HUES48 (cell line): ENCODE measurements at regions not wholly inside any gene's neighbourhood (a gene's known extent, or its start where the extent isn't known, plus 50 kb on each side); places are given as distances from the start of the nearest gene placed in this dataset.
A peak's percentile ranks its signal among the peaks of the same experiment; 100 is the strongest.

Experiments
- H3K27ac ChIP-seq: one replicate; pipeline ENCODE4 v1.7.0; 2013; ENCODE audit warnings: low read depth, low read length, inconsistent platforms
- H3K27me3 ChIP-seq: 2 replicates; pipeline ENCODE4 v1.6.1; 2013; ENCODE audit warnings: mild to moderate bottlenecking, low read length; ENCODE audit not compliant: control insufficient read depth, insufficient read depth
- H3K36me3 ChIP-seq: 2 replicates; pipeline ENCODE4 v1.6.1; 2013; ENCODE audit warnings: low read length; ENCODE audit not compliant: control insufficient read depth, insufficient read depth
- H3K4me1 ChIP-seq: 2 replicates; pipeline ENCODE4 v1.6.1; 2013; ENCODE audit warnings: mild to moderate bottlenecking, low read length; ENCODE audit not compliant: control insufficient read depth, insufficient read depth
- H3K4me3 ChIP-seq: 2 replicates; pipeline ENCODE4 v1.5.1; 2013; ENCODE audit warnings: mild to moderate bottlenecking, low read depth, low read length
- H3K9ac ChIP-seq: 2 replicates; pipeline ENCODE4 v1.6.1; 2013; ENCODE audit warnings: mild to moderate bottlenecking, low read depth, low read length, moderate library complexity
- H3K9me3 ChIP-seq: 2 replicates; pipeline ENCODE4 v1.6.1; 2013; ENCODE audit warnings: low read length; ENCODE audit not compliant: control insufficient read depth, insufficient read depth

DNA sequence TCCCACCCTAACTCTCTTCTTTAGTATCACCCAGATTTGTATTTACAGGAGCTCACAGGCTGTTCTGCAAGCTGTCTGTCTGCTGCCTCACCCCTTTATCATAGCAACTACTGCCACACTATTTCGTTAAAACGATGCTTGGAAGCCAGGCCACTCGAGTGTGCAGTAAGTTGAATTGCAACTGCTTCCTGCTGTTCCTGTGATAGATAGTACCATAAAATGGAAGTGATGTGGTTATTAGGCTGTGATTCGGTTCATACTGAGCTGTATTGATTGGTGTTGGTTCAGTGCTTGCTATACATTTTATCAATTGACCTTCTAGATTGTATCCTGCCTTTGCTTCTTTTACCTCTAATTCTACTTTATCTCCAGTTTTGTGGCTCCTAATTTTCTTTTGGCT lies 325.4 kb downstream of the RNF144B start:
- no peak overlapping the region for H3K9ac ChIP-seq
- no peaks in the 10 kb centered on the region for H3K4me1 ChIP-seq
- no peak overlapping the region for H3K4me3 ChIP-seq
- no peaks in the 10 kb centered on the region for H3K36me3 ChIP-seq
- no peaks in the 10 kb centered on the region for H3K9me3 ChIP-seq
- no peaks in the 10 kb centered on the region for H3K27me3 ChIP-seq
- H3K27ac ChIP-seq, result no peak overlapping the region

DNA sequence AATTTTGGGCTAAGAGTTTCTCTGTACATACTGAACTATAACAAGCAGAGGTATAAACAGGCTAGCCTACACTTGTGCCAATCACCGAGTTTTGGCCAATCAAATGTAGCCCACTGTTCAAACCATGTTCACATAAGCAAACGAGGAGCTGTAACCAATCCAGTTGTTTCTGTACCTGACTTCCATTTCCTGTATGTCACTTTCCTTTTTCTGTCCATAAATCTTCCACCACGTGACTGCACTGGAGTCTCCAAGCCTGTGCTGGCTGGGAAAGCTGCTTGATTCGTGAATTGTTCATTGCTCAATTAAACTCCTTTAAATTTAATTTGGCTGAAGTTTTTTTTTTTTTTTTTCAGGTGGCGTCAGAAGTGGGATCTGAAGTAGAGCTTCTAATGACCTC lies 332.9 kb downstream of the RNF144B start:
- Histone ChIP-seq H3K4me1 (peaks cover 5% of the 10 kb centered on the region; the same call in 1 of the 2 replicates), H3K27ac (no peak overlapping the region)

DNA sequence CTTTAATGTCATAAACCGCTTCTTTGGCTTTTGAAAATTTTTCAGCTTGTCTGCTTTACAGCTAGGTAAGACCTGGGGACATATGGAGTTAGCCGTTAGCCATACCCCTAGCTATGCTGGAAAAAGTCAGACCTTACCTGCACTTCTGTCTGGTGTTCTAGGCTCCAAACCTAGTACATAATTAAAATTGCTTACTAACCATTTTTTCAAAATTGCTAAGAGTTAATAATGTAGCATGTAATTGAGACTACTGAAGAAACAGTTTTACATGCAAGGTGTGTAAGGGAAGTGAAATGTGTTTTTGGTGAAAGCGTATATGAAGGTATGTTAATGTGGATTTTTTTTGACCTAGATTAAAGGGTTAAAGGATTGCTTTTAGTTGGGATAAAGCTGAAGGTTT lies 336.9 kb downstream of the RNF144B start:
- Histone ChIP-seq H3K4me1 (peaks cover 5% of the 10 kb centered on the region; the same call in 1 of the 2 replicates), H3K4me3 (no peak overlapping the region), H3K27me3 (no peaks in the 10 kb centered on the region), H3K36me3 (no peaks in the 10 kb centered on the region), H3K9me3 (peaks cover 4% of the 10 kb centered on the region), H3K27ac (no peak overlapping the region), H3K9ac (no peak overlapping the region)

More for the DNA sequence above, 332.9 kb downstream of the RNF144B start:
- Histone ChIP-seq H3K9me3 (peaks cover 4% of the 10 kb centered on the region), H3K4me3 (no peak overlapping the region), H3K9ac (no peak overlapping the region), H3K27me3 (no peaks in the 10 kb centered on the region), H3K36me3 (no peaks in the 10 kb centered on the region)

DNA sequence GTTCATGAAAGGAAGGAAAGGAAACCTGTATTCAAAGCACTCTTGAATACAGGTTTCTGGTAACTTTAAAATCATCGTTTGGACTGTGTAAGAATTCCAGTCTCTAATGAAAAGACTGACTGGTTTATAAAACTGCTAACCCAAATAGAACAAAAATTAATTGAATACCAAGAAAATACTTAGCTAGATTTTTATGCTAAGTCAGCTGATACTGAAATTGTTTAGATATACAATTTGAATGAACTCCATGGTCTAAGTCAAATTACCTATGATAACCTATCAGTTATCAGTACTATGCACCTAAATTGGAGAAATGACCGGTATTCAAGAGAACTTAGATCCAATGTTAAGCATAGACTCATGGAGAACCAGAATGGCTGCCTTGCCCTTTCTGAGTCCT lies 338.3 kb downstream of the RNF144B start:
- H3K4me3 ChIP-seq, result no peak overlapping the region
- peaks cover 4% of the 10 kb centered on the region for H3K9me3 ChIP-seq
- H3K9ac ChIP-seq, result no peak overlapping the region
- no peaks in the 10 kb centered on the region for H3K27me3 ChIP-seq
- no peaks in the 10 kb centered on the region for H3K36me3 ChIP-seq
- H3K4me1 ChIP-seq, result no peaks in the 10 kb centered on the region
- no peak overlapping the region for H3K27ac ChIP-seq

DNA sequence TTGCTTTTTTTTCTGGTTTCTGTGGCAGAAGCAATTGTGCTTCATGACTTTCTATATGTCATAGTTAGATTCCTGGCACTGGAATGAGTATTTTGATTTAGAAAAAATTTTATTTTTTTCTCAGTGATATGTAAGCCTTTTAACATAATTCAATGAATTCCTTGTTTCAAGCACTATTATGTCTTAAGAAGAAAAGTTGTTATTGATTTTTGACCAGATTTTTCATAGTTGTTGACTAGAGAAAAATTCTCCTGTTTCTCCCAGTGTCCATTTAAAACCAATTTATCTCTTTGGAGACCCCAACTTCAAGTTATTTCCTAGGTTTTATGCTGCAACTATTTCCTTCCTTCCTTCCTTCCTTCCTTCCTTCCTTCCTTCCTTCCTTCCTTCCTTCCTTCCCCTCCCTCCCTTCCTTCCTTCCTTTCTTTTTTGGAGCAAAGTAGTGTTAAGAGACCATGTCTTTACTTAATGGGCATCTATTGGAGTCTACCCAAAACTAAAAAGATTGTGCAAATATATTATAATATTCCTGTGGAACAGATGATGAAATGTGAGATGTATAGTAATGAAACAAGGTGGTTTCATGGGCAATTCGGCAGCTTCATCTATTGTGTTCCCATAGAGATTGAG lies 346.9 kb downstream of the RNF144B start:
- Histone ChIP-seq H3K27ac (no peak overlapping the region), H3K4me3 (no peak overlapping the region), H3K4me1 (no peaks in the 10 kb centered on the region), H3K27me3 (no peaks in the 10 kb centered on the region), H3K9ac (no peak overlapping the region), H3K36me3 (no peaks in the 10 kb centered on the region), H3K9me3 (no peaks in the 10 kb centered on the region)

DNA sequence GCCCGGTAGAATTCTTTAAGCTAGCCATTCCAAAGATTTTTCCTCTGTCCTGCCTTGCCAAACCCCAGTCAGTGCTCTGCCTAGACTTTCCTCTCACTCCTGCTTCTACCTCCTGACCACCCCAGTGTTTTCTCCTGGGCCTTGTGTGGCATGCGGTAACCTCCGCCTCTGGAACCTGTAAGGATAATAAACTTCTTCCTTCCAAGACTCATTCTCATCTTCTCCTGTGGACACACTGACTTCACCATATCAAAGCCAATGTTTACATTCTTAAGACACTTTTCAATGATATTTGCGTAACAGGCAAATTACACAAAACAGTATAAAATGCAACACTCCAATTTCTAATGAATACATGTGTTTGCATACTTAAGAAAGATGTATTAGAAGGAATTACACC lies 354.6 kb downstream of the RNF144B start:
- Histone ChIP-seq H3K27me3 (no peaks in the 10 kb centered on the region), H3K9ac (no peak overlapping the region), H3K27ac (no peak overlapping the region), H3K4me1 (no peaks in the 10 kb centered on the region), H3K4me3 (no peak overlapping the region), H3K36me3 (no peaks in the 10 kb centered on the region), H3K9me3 (no peaks in the 10 kb centered on the region)

DNA sequence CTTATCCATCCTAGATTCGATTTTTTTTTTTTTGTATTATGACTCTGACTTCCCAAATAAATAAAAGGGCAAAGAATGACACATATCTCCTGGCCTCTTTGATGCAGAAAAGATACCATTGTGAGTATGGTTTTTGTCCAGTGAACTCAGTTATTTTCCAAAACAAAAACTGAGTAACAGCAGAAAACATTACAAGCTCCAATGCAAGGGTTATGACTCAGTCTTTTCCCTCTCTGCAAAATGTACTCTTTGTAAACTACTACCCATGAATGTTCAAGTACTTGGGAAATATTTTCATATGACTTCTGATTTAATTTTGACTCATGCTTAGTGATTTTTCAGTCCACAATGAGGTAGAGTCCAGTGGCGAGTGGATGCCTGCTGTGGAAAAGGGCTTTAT lies 355.3 kb downstream of the RNF144B start:
- H3K9me3 ChIP-seq, result no peaks in the 10 kb centered on the region
- no peak overlapping the region for H3K4me3 ChIP-seq
- no peak overlapping the region for H3K9ac ChIP-seq
- no peaks in the 10 kb centered on the region for H3K4me1 ChIP-seq
- no peaks in the 10 kb centered on the region for H3K27me3 ChIP-seq
- H3K36me3 ChIP-seq, result no peaks in the 10 kb centered on the region
- no peak overlapping the region for H3K27ac ChIP-seq

DNA sequence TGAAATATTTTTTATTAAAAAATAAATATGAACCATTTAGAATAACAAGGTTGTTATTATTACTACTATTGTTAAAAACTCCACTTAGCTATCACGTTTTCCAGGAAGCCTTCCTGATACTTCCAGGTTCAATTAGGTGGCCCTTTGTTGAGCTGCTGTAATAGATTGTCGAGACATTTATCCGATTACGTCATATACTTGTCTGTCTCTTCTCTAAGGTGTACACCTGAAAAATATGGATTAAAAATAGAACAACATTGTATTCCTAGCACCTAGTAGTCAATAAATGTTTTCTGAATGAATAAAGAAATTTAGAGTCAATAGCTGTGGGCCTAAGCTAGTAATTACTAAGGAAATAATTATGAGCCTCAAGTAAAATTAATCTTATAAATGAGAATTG lies 359.6 kb downstream of the RNF144B start:
- Histone ChIP-seq H3K4me1 (peaks cover 13% of the 10 kb centered on the region), H3K9me3 (no peaks in the 10 kb centered on the region), H3K4me3 (no peak overlapping the region), H3K9ac (no peak overlapping the region), H3K27ac (no peak overlapping the region), H3K36me3 (no peaks in the 10 kb centered on the region), H3K27me3 (no peaks in the 10 kb centered on the region)

DNA sequence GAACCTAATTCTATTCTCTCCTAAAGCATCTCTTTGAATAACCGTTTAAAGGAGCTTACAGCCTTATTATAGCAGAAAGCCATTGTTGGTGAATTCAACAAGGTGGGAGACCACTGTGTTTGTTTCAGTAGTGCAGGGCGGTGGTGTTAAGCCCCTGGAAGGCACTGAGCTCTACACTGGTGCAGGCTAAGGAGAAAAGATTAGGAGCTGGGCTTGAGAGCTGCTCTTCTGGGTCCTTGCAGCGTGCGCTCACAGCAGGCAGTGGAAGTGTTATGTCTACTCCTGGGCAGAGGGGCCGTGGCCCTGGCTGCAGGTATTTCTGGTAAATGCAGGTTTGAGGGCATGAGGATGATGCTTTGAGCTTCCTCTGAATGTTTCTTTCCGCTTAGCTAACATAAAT lies 361.2 kb downstream of the RNF144B start:
- H3K4me3 ChIP-seq, result no peak overlapping the region
- H3K27me3 ChIP-seq, result no peaks in the 10 kb centered on the region
- no peak overlapping the region for H3K27ac ChIP-seq
- no peaks in the 10 kb centered on the region for H3K36me3 ChIP-seq
- H3K9me3 ChIP-seq, result no peaks in the 10 kb centered on the region
- H3K9ac ChIP-seq, result no peak overlapping the region
- peaks cover 29% of the 10 kb centered on the region for H3K4me1 ChIP-seq

DNA sequence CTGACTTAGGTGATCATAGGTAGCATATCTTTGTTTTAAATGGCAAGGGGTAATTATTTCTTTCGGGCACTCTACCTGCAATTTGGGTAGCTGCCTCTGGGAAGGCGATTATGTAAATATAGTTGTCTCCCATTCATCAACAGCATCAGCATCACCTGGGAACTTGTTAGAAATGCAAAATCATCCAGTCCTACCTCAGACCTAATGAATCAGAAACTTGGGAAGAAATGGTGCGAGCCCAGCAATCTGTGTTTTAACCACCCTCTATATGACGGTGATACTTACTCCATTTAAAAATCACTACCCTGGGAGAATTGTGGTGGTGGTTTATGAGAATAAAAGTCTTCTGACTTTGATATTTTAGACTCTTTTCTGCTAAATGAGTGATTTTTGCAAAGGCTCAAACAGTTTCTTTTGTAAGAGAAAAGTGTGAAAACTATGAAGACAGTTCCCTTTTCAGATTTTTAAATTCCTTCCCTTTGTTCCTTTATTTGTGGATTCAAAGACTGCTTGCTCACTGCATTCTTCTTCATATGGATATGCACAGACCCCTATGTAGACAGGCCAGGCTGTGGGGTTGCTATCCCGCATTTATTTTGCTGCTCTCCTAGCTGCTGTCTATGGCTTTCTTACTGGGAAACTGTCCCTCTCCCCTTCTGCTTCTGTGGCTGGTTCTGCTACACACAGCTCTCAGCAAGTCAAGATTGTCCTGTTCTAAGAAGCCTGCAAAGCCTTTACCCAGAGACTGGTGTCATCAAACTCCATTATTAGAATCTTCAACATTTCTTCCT lies 365.3 kb downstream of the RNF144B start:
- Histone ChIP-seq H3K36me3 (no peaks in the 10 kb centered on the region), H3K27ac (peak overlapping the region; percentile 86), H3K9ac (peak overlapping the region; percentile 21; the same call in 1 of the 2 replicates), H3K27me3 (no peaks in the 10 kb centered on the region), H3K9me3 (no peaks in the 10 kb centered on the region), H3K4me3 (peak overlapping the region; percentile 30; the same call in 1 of the 2 replicates), H3K4me1 (peaks cover 36% of the 10 kb centered on the region)

DNA sequence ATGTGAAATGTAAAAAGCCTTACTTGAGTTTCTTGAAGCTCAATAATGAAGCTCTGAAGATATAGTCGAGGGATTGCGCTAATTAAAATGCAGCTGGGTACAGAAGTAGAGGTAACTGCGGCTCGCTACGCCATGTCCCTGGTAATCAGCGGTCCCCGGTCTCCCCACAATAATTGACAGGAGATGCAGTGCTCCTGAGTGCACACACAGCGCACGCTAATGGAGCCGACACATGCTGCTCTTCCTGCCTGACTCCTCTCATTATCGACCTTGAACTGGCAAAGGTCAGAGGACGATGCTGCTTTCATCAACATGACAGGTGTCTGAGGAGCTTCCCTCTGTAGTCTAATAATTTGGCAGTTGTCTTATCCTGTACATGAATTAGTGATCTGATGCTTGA lies 365.9 kb downstream of the RNF144B start:
- H3K9me3 ChIP-seq, result no peaks in the 10 kb centered on the region
- H3K36me3 ChIP-seq, result no peaks in the 10 kb centered on the region
- no peaks in the 10 kb centered on the region for H3K27me3 ChIP-seq
- peak overlapping the region; percentile 21; the same call in 1 of the 2 replicates for H3K9ac ChIP-seq
- H3K27ac ChIP-seq, result peak overlapping the region; percentile 86
- no peak overlapping the region; the same call in 1 of the 2 replicates for H3K4me3 ChIP-seq
- peaks cover 36% of the 10 kb centered on the region for H3K4me1 ChIP-seq
